Loucy (cell line): ENCODE measurements at regions not wholly inside any gene's neighbourhood (a gene's known extent, or its start where the extent isn't known, plus 50 kb on each side); places are given as distances from the start of the nearest gene placed in this dataset.

Source experiments
- H2AFZ ChIP-seq: fragments of 200-600 bp; sonication (generic); 2 replicates; pipeline ENCODE4 v1.6.0; 2016; ENCODE audit warnings: antibody characterized with exemption, mild to moderate bottlenecking, low read length, moderate library complexity
- H3F3A ChIP-seq: fragments of 200-600 bp; 2 replicates; pipeline ENCODE4 v1.6.0; 2016; ENCODE audit warnings: antibody characterized with exemption, low read depth, mild to moderate bottlenecking
- H3K27me3 ChIP-seq: fragments of 200-600 bp; sonication (generic); 2 replicates; pipeline ENCODE4 v1.6.1; 2014; ENCODE audit warnings: low read length, mild to moderate bottlenecking; ENCODE audit not compliant: insufficient read depth, poor library complexity, severe bottlenecking
- H3K36me3 ChIP-seq: fragments of 200-600 bp; sonication (generic); 2 replicates; pipeline ENCODE4 v1.6.1; 2016; ENCODE audit warnings: low read length; ENCODE audit not compliant: insufficient read depth
- H3K4me1 ChIP-seq: fragments of 200-600 bp; sonication (generic); 2 replicates; pipeline ENCODE4 v1.5.1; 2014; ENCODE audit warnings: low read length, mild to moderate bottlenecking; ENCODE audit not compliant: insufficient read depth, poor library complexity, severe bottlenecking
- H3K4me2 ChIP-seq: fragments of 200-600 bp; sonication (generic); 2 replicates; pipeline ENCODE4 v1.6.0; 2014; ENCODE audit warnings: antibody characterized with exemption, low read length, low read depth, mild to moderate bottlenecking; ENCODE audit not compliant: poor library complexity, severe bottlenecking
- H3K4me3 ChIP-seq: fragments of 200-600 bp; sonication (generic); 2 replicates; pipeline ENCODE4 v1.5.1; 2014; ENCODE audit warnings: low read length, mild to moderate bottlenecking, mixed read lengths; ENCODE audit not compliant: poor library complexity, severe bottlenecking
- H3K79me2 ChIP-seq: fragments of 200-600 bp; sonication (generic); 2 replicates; pipeline ENCODE4 v1.6.1; 2014; ENCODE audit warnings: low read length; ENCODE audit not compliant: insufficient read depth
- H3K9ac ChIP-seq: fragments of 200-600 bp; sonication (generic); 2 replicates; pipeline ENCODE4 v1.6.0; 2014; ENCODE audit warnings: mild to moderate bottlenecking, low read depth, low read length, moderate library complexity; ENCODE audit not compliant: poor library complexity, severe bottlenecking
- H3K9me2 ChIP-seq: fragments of 200-600 bp; sonication (generic); replicated peaks from 2 replicates; pipeline ENCODE4 v1.6.1; 2016; ENCODE audit warnings: low read depth, low read length, mixed read lengths
- H3K9me3 ChIP-seq: fragments of 200-600 bp; sonication (generic); 2 replicates; pipeline ENCODE4 v1.6.1; 2014; ENCODE audit warnings: mild to moderate bottlenecking, antibody characterized with exemption, low read length, low read depth; ENCODE audit not compliant: insufficient read depth
- H4K20me1 ChIP-seq: fragments of 200-600 bp; sonication (generic); 2 replicates; pipeline ENCODE4 v1.6.0; 2014; ENCODE audit warnings: antibody characterized with exemption, low read length, mild to moderate bottlenecking; ENCODE audit not compliant: insufficient read depth, poor library complexity, severe bottlenecking
- EZH2phosphoT487 ChIP-seq: fragments of 200-600 bp; IDR thresholded peaks from 2 replicates; pipeline ENCODE4 v1.6.1; 2018; ENCODE audit warnings: antibody characterized with exemption, mild to moderate bottlenecking, moderate library complexity, borderline replicate concordance
- TF ChIP-seq, protein P1 (sequence below): fragments of 200-600 bp; sonication (generic); conservative IDR thresholded peaks from 2 replicates; pipeline ENCODE4 v1.5.1; 2014; ENCODE audit warnings: mild to moderate bottlenecking, antibody characterized with exemption, low read length

- H3K4me2 ChIP-seq = no peak overlapping the region
- H3K36me3 ChIP-seq = no peaks in the 10 kb centered on the region
- no peak for TF ChIP-seq EZH2phosphoT487
- TF ChIP-seq, protein P1, sequence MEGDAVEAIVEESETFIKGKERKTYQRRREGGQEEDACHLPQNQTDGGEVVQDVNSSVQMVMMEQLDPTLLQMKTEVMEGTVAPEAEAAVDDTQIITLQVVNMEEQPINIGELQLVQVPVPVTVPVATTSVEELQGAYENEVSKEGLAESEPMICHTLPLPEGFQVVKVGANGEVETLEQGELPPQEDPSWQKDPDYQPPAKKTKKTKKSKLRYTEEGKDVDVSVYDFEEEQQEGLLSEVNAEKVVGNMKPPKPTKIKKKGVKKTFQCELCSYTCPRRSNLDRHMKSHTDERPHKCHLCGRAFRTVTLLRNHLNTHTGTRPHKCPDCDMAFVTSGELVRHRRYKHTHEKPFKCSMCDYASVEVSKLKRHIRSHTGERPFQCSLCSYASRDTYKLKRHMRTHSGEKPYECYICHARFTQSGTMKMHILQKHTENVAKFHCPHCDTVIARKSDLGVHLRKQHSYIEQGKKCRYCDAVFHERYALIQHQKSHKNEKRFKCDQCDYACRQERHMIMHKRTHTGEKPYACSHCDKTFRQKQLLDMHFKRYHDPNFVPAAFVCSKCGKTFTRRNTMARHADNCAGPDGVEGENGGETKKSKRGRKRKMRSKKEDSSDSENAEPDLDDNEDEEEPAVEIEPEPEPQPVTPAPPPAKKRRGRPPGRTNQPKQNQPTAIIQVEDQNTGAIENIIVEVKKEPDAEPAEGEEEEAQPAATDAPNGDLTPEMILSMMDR = no peak
- H3K4me1 ChIP-seq = no peaks in the 10 kb centered on the region
- H3K4me3 ChIP-seq = no peak overlapping the region
- no peak overlapping the region for H2AFZ ChIP-seq
- H3K9me3 ChIP-seq = no peaks in the 10 kb centered on the region; the same call in 1 of the 2 replicates
- H3K9ac ChIP-seq = no peak overlapping the region
- H3K79me2 ChIP-seq = no peaks in the 10 kb centered on the region
- no peaks in the 10 kb centered on the region for H4K20me1 ChIP-seq
- H3K27me3 ChIP-seq = no peaks in the 10 kb centered on the region
- no peaks in the 10 kb centered on the region for H3K9me2 ChIP-seq
- no peaks in the 10 kb centered on the region for H3F3A ChIP-seq
Measured at GRCh38 chr1:98503771-98504170, 157.8 kb upstream of the SNX7 start.

DNA sequence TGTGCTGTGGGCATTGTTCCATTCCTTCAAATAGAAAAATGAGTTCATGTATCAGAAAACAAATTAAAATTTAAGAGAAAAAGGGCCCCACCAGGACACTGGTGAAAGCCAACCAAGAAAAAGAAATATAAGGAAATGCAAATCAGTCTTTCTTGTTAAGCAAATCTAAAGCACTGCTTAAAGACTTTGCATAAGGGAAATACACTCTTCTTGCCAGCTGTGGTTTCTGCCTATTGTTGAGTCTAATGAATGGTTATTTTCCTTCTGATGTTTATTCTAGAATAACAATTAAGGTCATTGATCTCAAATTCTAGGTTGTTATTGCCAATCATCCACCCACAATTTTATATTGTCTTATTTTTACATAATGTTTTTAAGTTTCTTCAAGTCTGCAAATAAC lies 158.6 kb upstream of the SNX7 start:
- no peaks in the 10 kb centered on the region for H3K9me2 ChIP-seq
- no peaks in the 10 kb centered on the region for H3K36me3 ChIP-seq
- H3K4me3 ChIP-seq = no peak overlapping the region
- TF ChIP-seq EZH2phosphoT487 = no peak
- TF ChIP-seq, protein P1 = no peak
- no peak overlapping the region for H3K9ac ChIP-seq
- no peaks in the 10 kb centered on the region for H3K27me3 ChIP-seq
- H4K20me1 ChIP-seq = no peaks in the 10 kb centered on the region
- H3K4me2 ChIP-seq = no peak overlapping the region
- H3K4me1 ChIP-seq = no peaks in the 10 kb centered on the region
- no peaks in the 10 kb centered on the region; the same call in 1 of the 2 replicates for H3K9me3 ChIP-seq
- H2AFZ ChIP-seq = no peak overlapping the region
- H3K79me2 ChIP-seq = no peaks in the 10 kb centered on the region
- H3F3A ChIP-seq = no peaks in the 10 kb centered on the region

GRCh38 chr1:98500324-98500723 lies 161.2 kb upstream of the SNX7 start:
- no peak overlapping the region for H2AFZ ChIP-seq
- TF ChIP-seq EZH2phosphoT487 = no peak
- TF ChIP-seq, protein P1 = no peak

More at GRCh38 chr1:98500324-98500723, 161.2 kb upstream of the SNX7 start:
- no peak overlapping the region for H3K4me3 ChIP-seq
- H3K9me3 ChIP-seq = no peaks in the 10 kb centered on the region
- H3K4me1 ChIP-seq = no peaks in the 10 kb centered on the region
- H3F3A ChIP-seq = no peaks in the 10 kb centered on the region
- H3K4me2 ChIP-seq = no peak overlapping the region
- no peaks in the 10 kb centered on the region for H3K36me3 ChIP-seq
- no peaks in the 10 kb centered on the region for H3K9me2 ChIP-seq
- no peaks in the 10 kb centered on the region for H3K27me3 ChIP-seq
- no peaks in the 10 kb centered on the region for H3K79me2 ChIP-seq
- H3K9ac ChIP-seq = no peak overlapping the region
- H4K20me1 ChIP-seq = no peaks in the 10 kb centered on the region
